HAP-1 (cell line): ENCODE measurements at regions not wholly inside any gene's neighbourhood (a gene's known extent, or its start where the extent isn't known, plus 50 kb on each side); places are given as distances from the start of the nearest gene placed in this dataset.

Experiments
- DNase-seq, 2 experiments: peaks; one replicate each; pipeline ENCODE4 v3.0.0-alpha.2; 2016 to 2020; ENCODE audit warnings: low spot score in 2 of 2
- H3K27me3 ChIP-seq: fragments of 250-450 bp; sonication (Bioruptor Pico); 2 replicates; pipeline ENCODE4 v1.5.1; 2020; ENCODE audit warnings: low read depth, mild to moderate bottlenecking, moderate library complexity
- H3K36me3 ChIP-seq: fragments of 250-450 bp; sonication (Bioruptor Pico); replicated peaks from 2 replicates; pipeline ENCODE4 v1.5.1; 2020; ENCODE audit warnings: mild to moderate bottlenecking
- H3K4me1 ChIP-seq: fragments of 250-450 bp; sonication (Bioruptor Pico); 2 replicates; pipeline ENCODE4 v1.5.1; 2020; ENCODE audit warnings: mild to moderate bottlenecking
- H3K4me3 ChIP-seq: fragments of 250-450 bp; sonication (Bioruptor Pico); 2 replicates; pipeline ENCODE4 v1.5.1; 2020; ENCODE audit warnings: mild to moderate bottlenecking, moderate library complexity
- H3K9me3 ChIP-seq: fragments of 250-450 bp; sonication (Bioruptor Pico); 2 replicates; pipeline ENCODE4 v1.5.1; 2020; ENCODE audit warnings: mild to moderate bottlenecking, moderate library complexity
- in situ Hi-C: fragments of 300-500 bp; cut with MboI; formaldehyde crosslinking; loops from 3 replicates; pipeline ENCODE4 v1.14.3; 2020; ENCODE audit warnings: low sequenced_read_pairs, inconsistent platforms, mixed read lengths

- in situ Hi-C loops = no loop called here
- H3K9me3 ChIP-seq = no peaks in the 10 kb centered on the region
- no peaks in the 10 kb centered on the region for H3K4me1 ChIP-seq
- no peaks in the 10 kb centered on the region for H3K27me3 ChIP-seq
- H3K36me3 ChIP-seq = no peaks in the 10 kb centered on the region
- DNase-seq = peak in 1 of 2 experiments; percentile 15
- no peak overlapping the region for H3K4me3 ChIP-seq
These were observed 292.6 kb upstream of the MARCKS start for GRCh38 chr6:113564371-113565171.

GRCh38 chr6:113565306-113565705 lies 291.8 kb upstream of the MARCKS start:
- Histone ChIP-seq H3K36me3 (no peaks in the 10 kb centered on the region), H3K9me3 (no peaks in the 10 kb centered on the region), H3K4me3 (no peak overlapping the region), H3K27me3 (no peaks in the 10 kb centered on the region), H3K4me1 (no peaks in the 10 kb centered on the region)
- in situ Hi-C loops = no loop called here
- DNase-seq = no peak

GRCh38 chr6:113570161-113570560 lies 287.0 kb upstream of the MARCKS start:
- no peak overlapping the region for H3K4me3 ChIP-seq
- no peaks in the 10 kb centered on the region for H3K4me1 ChIP-seq
- no peaks in the 10 kb centered on the region for H3K9me3 ChIP-seq
- in situ Hi-C loops = no loop called here
- DNase-seq = no peak
- H3K36me3 ChIP-seq = no peaks in the 10 kb centered on the region
- H3K27me3 ChIP-seq = no peaks in the 10 kb centered on the region

GRCh38 chr6:113570641-113571040 lies 286.5 kb upstream of the MARCKS start:
- DNase-seq = no peak
- in situ Hi-C loops = no loop called here

GRCh38 chr6:113574147-113574546 lies 283.0 kb upstream of the MARCKS start:
- Histone ChIP-seq H3K27me3 (no peaks in the 10 kb centered on the region), H3K9me3 (no peaks in the 10 kb centered on the region), H3K4me1 (no peaks in the 10 kb centered on the region), H3K4me3 (no peak overlapping the region), H3K36me3 (no peaks in the 10 kb centered on the region)
- DNase-seq = no peak
- in situ Hi-C loops = no loop called here

More at GRCh38 chr6:113570641-113571040, 286.5 kb upstream of the MARCKS start:
- no peaks in the 10 kb centered on the region for H3K9me3 ChIP-seq
- H3K27me3 ChIP-seq = no peaks in the 10 kb centered on the region
- H3K36me3 ChIP-seq = no peaks in the 10 kb centered on the region
- H3K4me1 ChIP-seq = no peaks in the 10 kb centered on the region
- H3K4me3 ChIP-seq = no peak overlapping the region

GRCh38 chr6:113576310-113576709 lies 280.8 kb upstream of the MARCKS start:
- H3K4me3 ChIP-seq = no peak overlapping the region
- H3K9me3 ChIP-seq = no peaks in the 10 kb centered on the region
- no peak for DNase-seq
- in situ Hi-C loops = no loop called here
- H3K36me3 ChIP-seq = no peaks in the 10 kb centered on the region
- no peaks in the 10 kb centered on the region for H3K4me1 ChIP-seq
- H3K27me3 ChIP-seq = no peaks in the 10 kb centered on the region

- Histone ChIP-seq H3K27me3 (no peaks in the 10 kb centered on the region), H3K36me3 (no peaks in the 10 kb centered on the region), H3K4me3 (no peak overlapping the region), H3K4me1 (no peaks in the 10 kb centered on the region), H3K9me3 (no peaks in the 10 kb centered on the region)
- in situ Hi-C loops = no loop called here
- DNase-seq = no peak
These were observed 278.5 kb upstream of the MARCKS start for GRCh38 chr6:113578691-113579090.

GRCh38 chr6:113584767-113585166 lies 272.4 kb upstream of the MARCKS start:
- H3K27me3 ChIP-seq = no peaks in the 10 kb centered on the region
- in situ Hi-C loops = no loop called here
- H3K9me3 ChIP-seq = no peaks in the 10 kb centered on the region
- no peak overlapping the region for H3K4me3 ChIP-seq
- no peaks in the 10 kb centered on the region for H3K36me3 ChIP-seq
- DNase-seq = no peak
- peaks cover 21% of the 10 kb centered on the region for H3K4me1 ChIP-seq

- no peak overlapping the region for H3K4me3 ChIP-seq
- H3K9me3 ChIP-seq = no peaks in the 10 kb centered on the region
- in situ Hi-C loops = no loop called here
- DNase-seq = no peak
- H3K36me3 ChIP-seq = no peaks in the 10 kb centered on the region
- H3K4me1 ChIP-seq = peaks cover 21% of the 10 kb centered on the region
- H3K27me3 ChIP-seq = no peaks in the 10 kb centered on the region
These were observed 271.9 kb upstream of the MARCKS start for GRCh38 chr6:113585246-113585645.

GRCh38 chr6:113586413-113587077 lies 270.6 kb upstream of the MARCKS start:
- Histone ChIP-seq H3K9me3 (no peaks in the 10 kb centered on the region), H3K4me3 (no peak overlapping the region), H3K36me3 (no peaks in the 10 kb centered on the region), H3K27me3 (no peaks in the 10 kb centered on the region), H3K4me1 (peaks cover 21% of the 10 kb centered on the region)
- peak in 1 of 2 experiments; percentile 49 for DNase-seq
- in situ Hi-C loops = no loop called here

GRCh38 chr6:113587078-113587699 lies 270.0 kb upstream of the MARCKS start:
- no peaks in the 10 kb centered on the region for H3K36me3 ChIP-seq
- peak; percentile 81 to 96 for DNase-seq
- no peaks in the 10 kb centered on the region for H3K27me3 ChIP-seq
- in situ Hi-C loops = no loop called here
- no peaks in the 10 kb centered on the region for H3K9me3 ChIP-seq
- no peak overlapping the region for H3K4me3 ChIP-seq
- H3K4me1 ChIP-seq = peaks cover 25% of the 10 kb centered on the region

GRCh38 chr6:113588646-113589045 lies 268.5 kb upstream of the MARCKS start:
- peaks cover 35% of the 10 kb centered on the region for H3K4me1 ChIP-seq
- no peaks in the 10 kb centered on the region for H3K9me3 ChIP-seq
- no peaks in the 10 kb centered on the region for H3K36me3 ChIP-seq
- no peaks in the 10 kb centered on the region for H3K27me3 ChIP-seq
- DNase-seq = no peak
- H3K4me3 ChIP-seq = no peak overlapping the region
- in situ Hi-C loops = no loop called here

- DNase-seq = peak; percentile 35 to 48
- in situ Hi-C loops = no loop called here
- Histone ChIP-seq H3K4me3 (no peak overlapping the region), H3K4me1 (peaks cover 21% of the 10 kb centered on the region), H3K36me3 (no peaks in the 10 kb centered on the region), H3K9me3 (no peaks in the 10 kb centered on the region), H3K27me3 (no peaks in the 10 kb centered on the region)
These were observed 265.0 kb upstream of the MARCKS start for GRCh38 chr6:113591896-113592827.
